ENCODE measurements at regions not wholly inside any gene's neighbourhood (a gene's known extent, or its start where the extent isn't known, plus 50 kb on each side); places are given as distances from the start of the nearest gene placed in this dataset.

DNA sequence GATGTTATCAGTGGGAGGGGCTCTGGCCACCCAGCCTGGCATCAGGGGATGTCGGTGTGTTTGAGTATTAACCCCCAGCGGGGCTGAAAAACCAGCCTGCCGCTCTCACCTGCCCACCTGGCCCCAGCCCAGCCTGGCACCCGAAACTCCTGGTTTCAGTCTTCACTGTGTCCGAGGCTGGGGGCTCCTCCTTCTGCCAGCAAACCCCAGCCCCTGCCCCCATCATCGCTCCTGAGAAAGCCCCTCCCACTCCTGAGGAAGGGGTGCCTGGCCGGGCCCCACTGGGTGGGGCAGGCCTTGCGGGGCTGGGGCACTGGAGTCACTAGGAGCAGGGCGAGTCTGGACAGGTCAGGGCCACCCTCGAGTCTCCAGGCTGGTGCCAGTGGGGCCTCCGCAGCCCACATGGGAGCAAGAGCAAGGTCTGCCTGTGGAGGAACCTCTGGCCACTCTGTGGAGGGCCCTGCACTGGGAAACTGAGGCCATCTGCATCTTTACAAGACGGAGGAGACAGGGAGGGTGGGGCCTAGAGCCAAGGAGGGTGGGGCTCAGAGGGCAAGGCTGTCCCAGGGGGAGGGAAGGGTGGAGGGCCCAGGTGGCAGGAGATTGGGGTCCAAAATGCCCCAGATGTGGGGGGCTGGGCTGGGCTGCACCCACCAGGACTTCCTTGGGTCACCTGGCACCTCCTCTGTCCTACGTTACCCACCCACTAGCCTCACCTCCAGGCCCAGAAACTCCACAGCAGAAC is 51.5 kb upstream of the NOTCH1 start:
- DNase-seq: no peak

DNA sequence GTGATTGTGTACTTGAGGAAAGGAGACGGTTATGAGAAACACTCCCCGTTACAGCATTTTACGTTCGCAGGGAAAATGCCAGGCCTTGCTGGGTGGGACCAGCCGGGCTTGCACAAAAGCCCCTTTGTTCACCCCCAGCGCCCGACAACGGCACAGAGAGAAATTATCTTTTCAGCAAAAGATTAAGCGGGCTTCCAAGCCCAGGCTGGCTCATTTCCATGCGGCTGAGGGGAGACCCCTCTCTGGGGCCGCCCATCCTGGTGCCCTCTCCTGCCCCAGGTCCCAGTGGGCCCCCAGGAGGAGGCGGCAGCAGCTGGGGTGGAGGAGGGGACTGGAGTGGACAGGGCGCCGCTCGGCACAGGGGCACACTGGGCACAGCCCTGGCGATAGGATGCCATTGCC is 50.8 kb upstream of the NOTCH1 start:
- no peak for DNase-seq

DNA sequence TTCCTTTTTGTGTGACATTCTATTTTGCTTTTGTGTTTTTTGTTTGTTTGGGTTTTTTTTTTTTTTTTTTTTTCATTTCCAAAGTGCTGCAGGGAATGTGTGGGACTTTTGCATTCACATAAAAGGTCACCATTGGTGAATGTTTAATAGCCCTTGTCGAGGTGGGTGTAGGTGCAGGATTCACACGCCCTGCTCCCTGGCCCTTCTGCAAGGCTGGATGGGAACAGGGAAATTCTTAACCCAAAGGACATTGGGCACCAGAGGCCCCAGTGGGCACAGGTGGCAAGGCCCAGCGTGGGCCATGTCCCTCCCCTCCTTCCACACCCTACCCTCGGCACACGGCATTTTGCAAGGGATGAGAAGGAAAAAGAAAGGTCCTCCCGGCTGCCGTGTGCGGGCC is 50.4 kb upstream of the NOTCH1 start:
- DNase-seq: no peak

DNA sequence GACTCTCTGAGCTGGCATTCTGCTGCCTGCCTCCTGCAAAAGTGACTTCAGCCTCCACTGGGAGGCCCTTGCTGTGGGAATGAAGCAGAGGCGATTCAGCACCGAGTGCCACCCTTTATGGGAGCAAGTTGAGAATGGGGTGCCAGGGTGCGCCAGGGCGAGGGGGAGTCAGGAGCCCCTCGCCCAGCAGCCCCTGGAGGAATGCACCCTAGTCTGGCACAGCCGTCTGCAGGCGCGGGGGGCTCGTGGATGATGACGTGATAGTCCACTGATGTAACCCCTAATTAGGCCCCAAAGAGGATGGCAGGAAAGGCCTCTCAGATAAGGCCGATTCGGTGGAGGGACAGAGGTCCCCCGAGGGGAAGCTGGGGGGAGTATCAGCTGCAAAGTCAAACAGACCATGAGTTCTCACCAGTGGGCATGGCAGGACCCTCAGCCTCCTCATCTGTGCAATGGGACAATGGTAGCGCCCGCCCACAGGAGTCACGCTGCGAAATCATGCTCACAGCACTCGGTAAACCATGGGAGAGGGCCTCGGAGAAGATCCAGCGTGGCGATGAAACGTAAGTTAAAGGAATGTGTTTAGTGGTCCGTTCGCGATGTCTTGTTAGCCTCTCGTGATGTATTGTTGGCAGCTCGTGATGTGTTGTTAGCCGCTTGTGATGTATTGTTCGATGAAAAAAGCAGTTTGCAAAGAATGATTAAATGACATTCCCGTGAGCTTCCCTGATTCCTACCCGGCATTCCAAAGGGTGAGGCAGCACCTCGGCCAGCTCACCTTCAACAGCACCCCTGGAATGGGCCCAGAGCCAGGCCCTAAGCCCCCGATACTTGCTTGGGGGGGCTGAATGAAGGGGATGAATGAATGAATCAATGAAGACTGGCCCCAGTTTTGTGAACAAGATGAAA is 49.7 kb upstream of the NOTCH1 start:
- DNase-seq: no peak
